ENCODE measurements at regions not wholly inside any gene's neighbourhood (a gene's known extent, or its start where the extent isn't known, plus 50 kb on each side); places are given as distances from the start of the nearest gene placed in this dataset.

GRCh38 chr2:196454492-196454891 is 185.0 kb upstream of the CCDC150 start:
- TF ChIP-seq EP300 (IDR thresholded peaks at IDR 0.05; ENCODE audit: low read depth) (no peak), POLR2AphosphoS5 (IDR thresholded peaks at IDR 0.05) (no peak), CTCF (IDR thresholded peaks at IDR 0.05) (no peak), POLR2A (IDR thresholded peaks at IDR 0.05) (no peak)

All from transverse colon (tissue), 4 donors.